Right atrium auricular region (tissue), 2 donors: ENCODE measurements at regions not wholly inside any gene's neighbourhood (a gene's known extent, or its start where the extent isn't known, plus 50 kb on each side); places are given as distances from the start of the nearest gene placed in this dataset.

Experiments used
- DNase-seq: peaks from one replicate; pipeline ENCODE4 v3.0.0-alpha.2; 2019; ENCODE audit warnings: low spot score
- H3K27ac ChIP-seq, 2 donors: fragments of 200-600 bp; sonication (generic); 1 replicate in 1 of 2; 2 replicates in 1 of 2; pipeline ENCODE4 v1.5.1; 2016 to 2019
- H3K27me3 ChIP-seq, 2 donors: fragments of 200-600 bp; sonication (generic); one replicate each; pipeline versions ENCODE4 v1.5.1 to v1.6.0; 2017 to 2019
- H3K36me3 ChIP-seq: fragments of 200-600 bp; sonication (generic); one replicate; pipeline ENCODE4 v1.5.1; 2016
- H3K4me1 ChIP-seq, 2 donors: fragments of 200-600 bp; sonication (generic); one replicate each; pipeline versions ENCODE4 v1.5.1 to v1.6.0; 2017 to 2019
- H3K4me3 ChIP-seq, 2 donors: fragments of 200-600 bp; sonication (generic); 1 replicate in 1 of 2; 2 replicates in 1 of 2; pipeline ENCODE4 v1.5.1; 2017 to 2019; ENCODE audit warnings: mild to moderate bottlenecking in 1 of 2, moderate library complexity in 1 of 2
- H3K9me3 ChIP-seq, 2 donors: fragments of 200-600 bp; sonication (generic); one replicate each; pipeline ENCODE4 v1.5.1; 2019
- TF ChIP-seq, protein P1 (sequence below), 2 donors: fragments of 200-600 bp; sonication (generic); IDR thresholded peaks; one replicate each; pipeline ENCODE4 v1.5.1; 2019; ENCODE audit warnings: antibody characterized with exemption in 2 of 2

DNA sequence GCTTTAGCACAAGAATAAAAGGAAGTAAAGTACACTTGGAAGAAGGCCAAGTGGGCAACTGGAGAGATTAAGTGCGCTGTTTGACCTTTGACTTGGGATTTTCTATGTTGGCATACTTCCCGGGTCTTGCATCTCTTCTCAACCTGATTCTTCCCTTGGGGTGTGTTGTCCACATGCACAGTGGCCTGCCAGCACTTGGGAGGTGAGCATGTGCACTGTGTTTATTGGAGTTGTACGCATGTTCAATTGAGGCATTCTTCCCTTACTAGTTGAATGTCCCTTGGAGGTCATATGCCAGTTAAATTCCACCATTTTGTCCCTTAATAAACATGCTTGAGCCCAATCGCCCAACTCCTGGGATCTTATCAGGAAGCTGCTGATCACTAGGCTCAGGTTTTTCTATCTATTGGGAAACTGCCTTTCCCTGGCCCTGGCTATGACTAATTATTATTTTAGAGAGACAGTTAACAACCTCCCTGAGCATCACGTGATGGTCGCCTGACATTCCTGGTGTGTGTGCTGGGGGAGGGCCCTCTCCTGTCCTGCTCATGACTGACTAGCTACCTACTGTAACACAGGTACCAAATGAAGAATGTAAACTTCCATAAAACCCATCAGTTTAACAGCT lies 62.5 kb upstream of the RAPGEF4 start:
- no peak for DNase-seq
- no peaks in the 10 kb centered on the region for H3K36me3 ChIP-seq
- no peak overlapping the region for H3K4me3 ChIP-seq
- TF ChIP-seq, protein P1, sequence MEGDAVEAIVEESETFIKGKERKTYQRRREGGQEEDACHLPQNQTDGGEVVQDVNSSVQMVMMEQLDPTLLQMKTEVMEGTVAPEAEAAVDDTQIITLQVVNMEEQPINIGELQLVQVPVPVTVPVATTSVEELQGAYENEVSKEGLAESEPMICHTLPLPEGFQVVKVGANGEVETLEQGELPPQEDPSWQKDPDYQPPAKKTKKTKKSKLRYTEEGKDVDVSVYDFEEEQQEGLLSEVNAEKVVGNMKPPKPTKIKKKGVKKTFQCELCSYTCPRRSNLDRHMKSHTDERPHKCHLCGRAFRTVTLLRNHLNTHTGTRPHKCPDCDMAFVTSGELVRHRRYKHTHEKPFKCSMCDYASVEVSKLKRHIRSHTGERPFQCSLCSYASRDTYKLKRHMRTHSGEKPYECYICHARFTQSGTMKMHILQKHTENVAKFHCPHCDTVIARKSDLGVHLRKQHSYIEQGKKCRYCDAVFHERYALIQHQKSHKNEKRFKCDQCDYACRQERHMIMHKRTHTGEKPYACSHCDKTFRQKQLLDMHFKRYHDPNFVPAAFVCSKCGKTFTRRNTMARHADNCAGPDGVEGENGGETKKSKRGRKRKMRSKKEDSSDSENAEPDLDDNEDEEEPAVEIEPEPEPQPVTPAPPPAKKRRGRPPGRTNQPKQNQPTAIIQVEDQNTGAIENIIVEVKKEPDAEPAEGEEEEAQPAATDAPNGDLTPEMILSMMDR (IDR thresholded peaks at IDR 0.05) = no peak
- H3K9me3 ChIP-seq = peaks cover 0 to 11% of the 10 kb centered on the region in 2 donors
- H3K27me3 ChIP-seq = no peaks in the 10 kb centered on the region
- H3K27ac ChIP-seq = no peak overlapping the region
- H3K4me1 ChIP-seq = no peaks in the 10 kb centered on the region

DNA sequence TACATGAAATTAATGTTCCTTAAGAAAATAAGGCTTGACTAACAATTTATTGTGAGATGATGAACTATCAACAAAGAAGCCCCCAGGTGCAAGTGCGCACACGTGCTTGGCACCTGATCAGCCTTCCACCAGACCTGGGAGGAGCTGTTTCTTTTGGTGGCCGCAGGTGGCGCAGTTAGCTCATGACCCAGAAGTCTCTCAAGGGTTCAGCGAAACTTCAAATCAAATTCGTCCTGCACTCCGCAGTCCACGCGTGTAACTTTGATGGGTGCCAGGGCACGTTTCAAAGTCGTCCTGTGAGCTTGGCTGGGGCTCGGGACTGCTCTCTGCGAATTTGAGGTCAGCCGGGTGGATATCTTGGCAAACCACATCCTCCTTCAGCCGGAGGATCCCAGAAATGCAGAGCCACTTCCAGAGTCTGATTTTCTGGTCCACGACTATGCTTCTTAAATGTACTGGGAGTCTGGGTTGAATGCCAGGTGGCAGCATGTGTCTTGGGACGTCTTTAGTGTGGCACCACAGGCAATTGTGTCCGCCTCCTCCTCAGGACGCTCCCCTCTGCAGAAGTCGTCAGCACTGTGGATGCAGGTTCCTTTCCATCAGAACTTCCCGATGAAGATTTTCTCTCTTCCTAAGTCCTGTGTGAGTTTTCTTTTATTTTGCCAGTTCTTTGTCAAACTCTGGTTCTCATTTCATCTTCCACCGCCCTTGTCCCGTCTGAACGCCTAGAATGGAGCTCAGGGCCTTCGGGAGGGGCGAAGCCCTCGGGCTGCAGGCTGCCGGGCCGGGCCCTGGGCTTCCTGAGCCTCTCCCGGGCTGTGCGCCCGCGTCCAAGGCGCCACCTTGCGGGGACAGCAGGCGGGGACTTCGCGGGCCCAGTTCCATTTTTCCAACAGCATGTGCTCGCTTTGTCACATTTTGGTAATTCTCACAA lies 61.3 kb upstream of the RAPGEF4 start:
- no peak for DNase-seq
- Histone ChIP-seq H3K36me3 (no peaks in the 10 kb centered on the region), H3K27ac (no peak overlapping the region), H3K4me1 (no peaks in the 10 kb centered on the region), H3K9me3 (peaks cover 0 to 11% of the 10 kb centered on the region in 2 donors), H3K27me3 (no peaks in the 10 kb centered on the region), H3K4me3 (no peak overlapping the region)
- TF ChIP-seq, protein P1 (IDR thresholded peaks at IDR 0.05) = peak; percentile 35 to 65

- no peak overlapping the region for H3K4me3 ChIP-seq
- no peaks in the 10 kb centered on the region for H3K27me3 ChIP-seq
- no peaks in the 10 kb centered on the region for H3K4me1 ChIP-seq
- H3K9me3 ChIP-seq = peaks cover 0 to 11% of the 10 kb centered on the region in 2 donors
- H3K36me3 ChIP-seq = no peaks in the 10 kb centered on the region
- TF ChIP-seq, protein P1 (IDR thresholded peaks at IDR 0.05) = no peak
- H3K27ac ChIP-seq = no peak overlapping the region
- DNase-seq = no peak
These were observed 60.7 kb upstream of the RAPGEF4 start for GRCh38 chr2:172674968-172675303.

DNA sequence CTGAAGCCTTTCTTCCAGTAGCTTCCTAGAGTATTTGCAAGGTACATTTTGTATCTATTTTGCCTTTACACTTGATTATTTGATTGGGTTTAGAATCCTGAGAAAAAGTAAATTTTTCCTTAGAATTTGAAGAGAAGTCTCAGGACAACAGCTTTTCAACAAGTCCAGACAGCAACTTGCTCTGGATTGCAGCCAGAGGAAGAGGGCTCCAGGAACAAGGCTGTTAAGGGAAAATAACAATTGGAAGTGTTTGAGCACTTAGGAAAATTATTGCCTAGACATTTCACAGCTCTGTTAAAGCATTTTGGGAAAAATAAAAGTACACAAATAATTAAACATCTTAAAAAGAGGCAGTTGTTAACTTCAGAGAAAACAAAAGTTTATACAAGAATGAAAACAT lies 58.3 kb upstream of the RAPGEF4 start:
- Histone ChIP-seq H3K27ac (no peak overlapping the region), H3K4me1 (no peaks in the 10 kb centered on the region), H3K4me3 (no peak overlapping the region), H3K9me3 (peaks cover 0 to 11% of the 10 kb centered on the region in 2 donors), H3K27me3 (no peaks in the 10 kb centered on the region), H3K36me3 (no peaks in the 10 kb centered on the region)
- TF ChIP-seq, protein P1 (IDR thresholded peaks at IDR 0.05) = no peak
- DNase-seq = no peak

DNA sequence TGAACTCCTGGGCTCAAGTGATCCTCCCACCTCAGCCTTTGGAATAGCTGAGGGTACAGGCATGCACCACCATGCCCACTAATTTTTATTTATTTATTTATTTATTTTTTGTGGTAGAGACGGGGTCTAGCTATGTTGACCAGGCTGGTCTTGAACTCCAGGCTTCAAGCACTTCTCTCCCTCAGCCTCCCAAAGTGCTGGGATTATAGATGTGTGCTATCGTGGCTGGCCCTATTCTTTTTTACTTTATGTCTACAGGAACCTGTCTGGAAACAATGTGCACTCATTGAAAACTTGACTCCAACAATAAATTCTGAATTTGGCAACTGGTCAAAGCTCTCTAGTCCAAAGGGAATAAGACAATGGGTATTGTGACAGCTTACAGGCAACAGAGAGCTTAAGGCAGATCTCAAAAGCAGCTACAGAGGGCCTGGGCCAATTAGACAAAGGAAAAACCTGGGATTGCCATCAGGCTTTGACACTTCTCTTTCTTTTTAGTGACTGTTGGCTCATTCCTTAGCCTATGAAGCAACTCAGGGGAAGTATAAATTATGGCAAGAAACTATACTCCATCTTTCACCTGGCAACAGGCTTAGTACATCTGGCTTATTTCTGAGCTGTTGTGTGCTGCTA lies 55.1 kb upstream of the RAPGEF4 start:
- DNase-seq = no peak
- no peaks in the 10 kb centered on the region for H3K4me1 ChIP-seq
- no peak overlapping the region for H3K4me3 ChIP-seq
- TF ChIP-seq, protein P1 (IDR thresholded peaks at IDR 0.05) = no peak
- peaks cover 0 to 7% of the 10 kb centered on the region in 2 donors for H3K9me3 ChIP-seq
- H3K36me3 ChIP-seq = no peaks in the 10 kb centered on the region
- no peaks in the 10 kb centered on the region for H3K27me3 ChIP-seq
- H3K27ac ChIP-seq = no peak overlapping the region
